GM19238 (cell line): ENCODE measurements at regions not wholly inside any gene's neighbourhood (a gene's known extent, or its start where the extent isn't known, plus 50 kb on each side); places are given as distances from the start of the nearest gene placed in this dataset.
"Not testable (repeated sequence)": the region's sequence is repeated elsewhere in the genome, so short reads cannot be mapped to it uniquely, and the experiment has no call there.

ENCODE experiments used
- DNase-seq: peaks from one replicate; pipeline ENCODE4 v3.0.0; 2011; ENCODE audit warnings: low spot score; ENCODE audit not compliant: insufficient read length

DNA sequence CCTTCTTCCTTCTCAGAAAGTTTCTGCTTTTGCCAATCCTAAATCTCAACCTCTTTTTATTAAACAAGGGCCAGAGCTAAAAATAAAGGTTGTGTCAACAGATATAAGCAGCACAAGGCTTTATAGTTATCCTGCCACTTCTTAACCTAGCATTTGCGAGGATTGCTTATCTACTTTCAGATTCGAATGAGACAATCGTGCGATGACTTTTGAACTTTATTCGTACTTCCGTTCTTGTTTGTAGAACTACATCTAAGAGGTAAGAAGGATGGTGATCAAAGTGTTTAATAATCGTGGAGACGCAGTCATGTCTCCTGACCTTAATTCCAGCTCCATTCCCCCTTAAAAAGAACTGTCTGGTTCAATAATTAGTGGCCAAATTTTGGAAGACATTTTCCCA is 578.6 kb downstream of the PIK3C3 start:
- DNase-seq, result no peak

GRCh38 chr18:42534313-42534712 is 579.3 kb downstream of the PIK3C3 start:
- DNase-seq, result no peak

- no peak for DNase-seq
Observed at GRCh38 chr18:42536442-42536841, 579.0 kb downstream of the RIT2 start.

DNA sequence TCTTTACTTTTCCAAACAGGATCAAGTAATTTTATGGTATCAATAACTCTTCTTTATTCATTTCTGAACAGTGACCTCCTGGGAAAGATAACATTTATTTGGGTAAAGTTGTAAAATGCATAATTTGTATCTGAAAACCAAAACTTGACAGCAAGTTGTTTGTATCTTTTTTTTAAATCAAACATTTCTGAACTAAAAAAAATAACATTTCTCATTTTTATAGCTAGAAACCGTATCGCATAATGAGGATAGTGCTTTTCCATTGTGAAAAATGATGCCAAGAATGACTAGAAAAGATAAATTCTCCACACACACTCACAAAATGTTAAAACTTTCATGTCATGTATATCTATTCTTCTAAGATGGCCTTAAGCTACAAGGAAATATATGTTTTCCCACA is 578.2 kb downstream of the RIT2 start:
- DNase-seq, result no peak

DNA sequence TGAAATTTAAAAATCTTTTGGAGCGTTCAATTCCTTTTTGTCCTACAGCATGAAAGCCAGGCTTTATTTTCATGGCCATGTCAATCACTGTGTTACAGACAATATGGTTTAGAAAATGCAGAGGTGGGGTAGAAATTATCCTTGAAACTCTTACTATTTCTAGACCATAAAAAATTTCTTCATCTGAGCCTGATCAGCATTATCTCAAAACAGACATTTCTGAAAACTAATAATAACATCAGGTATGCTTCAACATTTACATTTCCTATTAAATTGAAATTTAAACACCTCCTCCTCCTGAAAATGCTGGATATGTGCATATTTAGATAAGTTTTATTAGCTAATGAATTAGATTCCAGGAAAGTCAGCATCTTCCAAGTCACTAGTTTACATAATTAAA is 570.6 kb downstream of the RIT2 start:
- no peak for DNase-seq

DNA sequence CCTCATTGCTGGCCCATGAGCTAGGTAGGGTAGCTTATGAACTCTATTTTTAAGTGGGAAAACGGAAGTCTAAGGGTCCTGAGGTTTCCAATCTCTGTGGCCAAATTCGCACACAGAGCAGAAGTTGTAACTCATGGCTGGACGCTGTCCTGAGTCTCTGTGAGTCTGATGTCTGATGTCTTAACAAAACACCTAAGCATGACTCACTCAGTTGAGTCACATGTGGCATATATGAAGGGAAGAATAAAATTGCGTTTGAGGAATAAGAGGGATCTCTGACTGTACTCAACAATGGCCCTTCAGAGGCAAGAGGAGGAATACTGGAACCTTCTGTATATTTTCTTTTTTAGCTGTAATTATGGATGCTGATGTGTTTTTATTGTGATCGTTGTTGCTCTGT is 569.7 kb downstream of the RIT2 start:
- DNase-seq, result no peak

DNA sequence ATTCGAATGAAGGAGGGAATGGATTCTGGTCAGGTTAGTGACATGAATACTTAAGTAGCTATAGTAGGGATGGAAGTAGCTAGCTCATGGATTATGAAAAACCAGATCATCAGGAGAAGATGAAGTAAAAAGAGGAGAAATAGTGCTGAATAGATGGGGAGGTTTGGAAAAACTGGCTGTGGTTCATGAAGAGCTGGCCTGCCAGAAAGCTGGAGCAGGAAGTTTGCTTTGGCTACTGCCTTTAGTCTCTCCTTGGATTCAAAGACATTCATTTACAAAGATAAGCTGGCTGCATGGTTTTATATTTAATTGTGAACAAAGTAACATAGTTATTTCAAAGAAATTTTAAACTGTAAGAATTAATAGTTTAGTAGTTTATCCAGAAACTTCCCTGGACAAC is 567.0 kb downstream of the RIT2 start:
- DNase-seq, result no peak

DNA sequence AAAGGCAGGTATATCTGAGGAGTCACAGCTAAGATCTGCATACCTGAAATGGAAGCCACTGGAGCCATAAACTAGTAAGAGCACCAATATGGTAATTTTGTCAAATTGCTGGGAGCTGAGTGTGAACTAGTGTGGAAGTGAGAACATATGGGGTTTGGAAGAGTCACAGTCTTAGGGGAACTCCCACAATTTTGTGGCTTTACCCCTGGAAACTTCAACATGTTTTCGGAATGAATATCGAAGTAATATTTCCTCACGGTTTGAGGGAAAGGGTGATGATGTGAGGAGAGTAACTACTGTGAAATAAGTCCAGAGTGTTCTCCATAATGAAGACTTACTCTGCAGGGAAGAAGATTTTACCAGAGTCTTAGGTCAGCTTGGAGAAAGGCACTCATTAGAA is 565.9 kb downstream of the RIT2 start:
- no peak for DNase-seq

DNA sequence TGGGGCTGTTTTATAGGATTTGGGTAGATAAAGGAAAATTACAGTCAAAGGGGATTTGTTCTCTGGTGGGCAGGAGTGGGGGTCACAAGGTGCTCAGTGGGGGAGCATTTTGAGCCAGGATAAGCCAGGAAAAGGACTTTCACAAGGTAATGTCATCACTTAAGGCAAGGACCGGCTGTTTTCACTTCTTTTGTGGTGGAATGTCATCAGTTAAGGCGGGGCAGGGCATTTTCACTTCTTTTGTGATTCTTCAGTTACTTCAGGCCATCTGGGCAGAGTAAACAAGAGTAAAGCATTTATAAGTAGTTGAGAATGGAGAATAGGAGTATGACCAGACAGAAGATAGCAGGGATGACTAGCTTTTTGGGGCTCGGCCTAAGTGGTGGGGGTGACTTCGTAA is 562.9 kb downstream of the RIT2 start:
- not testable (repeated sequence) for DNase-seq

- DNase-seq, result no peak
Observed at GRCh38 chr18:42559069-42559690, 556.3 kb downstream of the RIT2 start.

- DNase-seq, result no peak
Observed at GRCh38 chr18:42561521-42561920, 554.0 kb downstream of the RIT2 start.

DNA sequence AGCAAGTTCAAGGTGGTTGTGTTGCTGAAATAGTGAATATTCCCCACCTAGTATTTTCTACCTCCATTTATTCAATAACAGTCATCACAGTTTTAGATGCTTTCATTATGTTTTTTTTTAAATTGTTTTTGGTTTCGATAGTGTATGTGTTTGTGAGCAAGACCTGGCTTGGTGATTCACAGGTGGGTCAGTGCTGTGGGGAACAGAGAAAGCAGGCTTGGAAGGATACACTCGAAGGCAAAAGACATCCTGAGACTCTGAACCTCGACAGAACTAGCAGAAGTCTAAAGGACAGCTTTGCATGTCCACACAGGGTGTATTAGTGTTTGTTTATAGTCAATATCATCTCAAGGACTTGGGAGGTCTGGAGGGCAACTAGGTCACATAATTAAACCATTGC is 551.5 kb downstream of the RIT2 start:
- DNase-seq, result no peak

DNA sequence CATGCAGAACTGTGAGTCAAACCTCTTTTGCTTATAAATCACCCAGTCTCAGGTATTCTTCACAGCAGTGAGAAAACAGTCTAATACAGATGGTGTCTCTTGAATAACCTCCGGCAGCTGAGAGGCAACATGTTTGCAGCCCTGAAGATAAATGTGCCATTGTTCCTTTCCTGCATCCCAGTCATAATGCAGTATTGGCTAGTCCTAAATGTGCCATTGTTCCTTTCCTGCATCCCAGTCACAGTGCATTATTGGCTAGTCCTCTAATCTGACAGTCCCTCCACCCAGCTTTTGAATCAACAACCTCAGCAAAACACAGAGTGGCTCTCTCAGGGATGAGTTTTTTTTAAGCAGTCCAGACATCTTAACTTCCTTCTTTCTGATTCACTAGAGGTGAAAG is 550.7 kb downstream of the RIT2 start:
- no peak for DNase-seq

- no peak for DNase-seq
Observed at GRCh38 chr18:42568773-42569172, 546.7 kb downstream of the RIT2 start.

DNA sequence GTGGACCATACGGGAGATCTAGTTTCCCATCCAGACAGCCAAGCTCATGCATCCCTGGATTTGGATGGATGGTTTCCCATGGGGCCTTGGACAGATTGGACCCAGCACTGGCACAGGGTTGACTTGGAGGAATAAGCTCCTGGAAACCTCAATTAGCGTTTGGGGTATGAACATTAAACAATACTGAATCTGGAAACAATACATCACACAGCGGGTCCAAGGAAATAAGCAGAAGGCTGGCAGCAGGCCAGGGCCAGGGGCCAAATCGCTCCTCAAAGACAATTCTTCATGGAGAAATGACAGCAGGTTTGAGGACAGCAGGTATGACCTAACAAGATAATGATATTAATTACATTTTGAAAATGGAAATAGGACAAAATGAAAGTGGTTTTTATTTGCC is 540.6 kb downstream of the RIT2 start:
- DNase-seq, result no peak

GRCh38 chr18:42576124-42576523 is 539.4 kb downstream of the RIT2 start:
- no peak for DNase-seq

GRCh38 chr18:42578792-42579191 is 536.7 kb downstream of the RIT2 start:
- DNase-seq, result no peak

GRCh38 chr18:42582266-42582665 is 533.2 kb downstream of the RIT2 start:
- DNase-seq, result no peak

- DNase-seq, result no peak
Observed at GRCh38 chr18:42583283-42583731, 532.2 kb downstream of the RIT2 start.

- no peak for DNase-seq
Observed at GRCh38 chr18:42586601-42587000, 528.9 kb downstream of the RIT2 start.

GRCh38 chr18:42588786-42589185 is 526.7 kb downstream of the RIT2 start:
- no peak for DNase-seq

- DNase-seq, result no peak
Observed at GRCh38 chr18:42604820-42605219, 510.7 kb downstream of the RIT2 start.

- no peak for DNase-seq
Observed at GRCh38 chr18:42606886-42607495, 508.5 kb downstream of the RIT2 start.

DNA sequence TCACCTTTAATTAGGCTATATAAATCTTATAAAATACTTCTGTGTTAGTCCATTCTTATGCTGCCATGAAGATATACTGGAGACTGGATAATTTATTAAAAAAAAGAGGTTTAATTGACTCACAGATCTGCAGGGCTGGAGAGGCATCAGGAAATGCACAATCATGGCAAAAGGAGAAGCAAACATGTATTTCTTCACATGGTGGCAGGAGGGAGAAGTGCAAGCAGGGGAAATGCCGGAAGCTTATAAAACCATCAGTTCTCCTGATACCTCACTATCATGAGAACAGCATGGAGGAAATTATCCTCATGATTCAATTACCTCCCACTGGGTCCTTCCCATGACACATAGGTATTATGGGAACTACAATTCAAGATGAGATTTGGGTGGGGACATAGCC is 504.4 kb downstream of the RIT2 start:
- no peak for DNase-seq
